OCI-LY3 (cell line): ENCODE measurements at regions not wholly inside any gene's neighbourhood (a gene's known extent, or its start where the extent isn't known, plus 50 kb on each side); places are given as distances from the start of the nearest gene placed in this dataset.

Experiments
- H2AFZ ChIP-seq: fragments of 200-600, 300-600 bp; shearing (Covaris generic); 2 replicates; pipeline ENCODE4 v1.6.0; 2014; ENCODE audit warnings: antibody characterized with exemption, low read depth, low read length
- H3K27ac ChIP-seq: fragments of 200-600, 300-600 bp; sonication (generic); 2 replicates; pipeline ENCODE4 v1.5.1; 2014; ENCODE audit warnings: mild to moderate bottlenecking, low read length, moderate library complexity, mixed read lengths
- H3K27me3 ChIP-seq: fragments of 200-600, 300-600 bp; sonication (generic); 2 replicates; pipeline ENCODE4 v1.6.1; 2014; ENCODE audit warnings: low read depth, low read length, mixed read lengths
- H3K36me3 ChIP-seq: fragments of 200-600, 300-600 bp; sonication (generic); replicated peaks from 2 replicates; pipeline ENCODE3; 2014; ENCODE audit warnings: low read depth, low read length, mixed read lengths
- H3K4me1 ChIP-seq: fragments of 300-600, 200-600 bp; sonication (generic); 2 replicates; pipeline ENCODE4 v1.6.1; 2014; ENCODE audit warnings: low read length, mixed read lengths
- H3K4me2 ChIP-seq: fragments of 200-600, 300-600 bp; sonication (generic); 2 replicates; pipeline ENCODE4 v1.6.1; 2014; ENCODE audit warnings: low read length, mixed read lengths
- H3K4me3 ChIP-seq: fragments of 300-600, 200-600 bp; sonication (generic); 2 replicates; pipeline ENCODE4 v1.5.1; 2014; ENCODE audit warnings: antibody characterized with exemption, mild to moderate bottlenecking, low read length, moderate library complexity
- H3K79me2 ChIP-seq: fragments of 300-600, 200-600 bp; shearing (Covaris generic); 2 replicates; pipeline ENCODE4 v1.6.1; 2014; ENCODE audit warnings: mild to moderate bottlenecking, low read length, mixed read lengths
- H3K9ac ChIP-seq: fragments of 300-600, 200-600 bp; shearing (Covaris generic); 2 replicates; pipeline ENCODE4 v1.6.0; 2014; ENCODE audit warnings: mild to moderate bottlenecking, low read length, moderate library complexity
- H3K9me3 ChIP-seq: fragments of 200-600, 300-600 bp; shearing (Covaris generic); 2 replicates; pipeline ENCODE4 v1.6.1; 2014; ENCODE audit warnings: low read length, mixed read lengths; ENCODE audit not compliant: insufficient read depth
- H4K20me1 ChIP-seq: fragments of 200-600, 300-600 bp; sonication (generic); 2 replicates; pipeline ENCODE4 v1.6.1; 2016; ENCODE audit warnings: low read length, mixed read lengths; ENCODE audit not compliant: insufficient read depth
- EZH2phosphoT487 ChIP-seq: fragments of 200-600 bp; shearing (Covaris generic); IDR thresholded peaks from 2 replicates; pipeline ENCODE4 v1.6.1; 2018; ENCODE audit warnings: antibody characterized with exemption, mixed run types, low read depth
- TF ChIP-seq, protein P1 (sequence below): fragments of 200-600, 300-600 bp; sonication (generic); IDR thresholded peaks from 2 replicates; pipeline ENCODE4 v1.5.1; 2014; ENCODE audit warnings: antibody characterized with exemption, low read length, low read depth

GRCh38 chr4:18815081-18815778 lies 793.7 kb upstream of the LCORL start:
- TF ChIP-seq EZH2phosphoT487 = no peak
- TF ChIP-seq, protein P1, sequence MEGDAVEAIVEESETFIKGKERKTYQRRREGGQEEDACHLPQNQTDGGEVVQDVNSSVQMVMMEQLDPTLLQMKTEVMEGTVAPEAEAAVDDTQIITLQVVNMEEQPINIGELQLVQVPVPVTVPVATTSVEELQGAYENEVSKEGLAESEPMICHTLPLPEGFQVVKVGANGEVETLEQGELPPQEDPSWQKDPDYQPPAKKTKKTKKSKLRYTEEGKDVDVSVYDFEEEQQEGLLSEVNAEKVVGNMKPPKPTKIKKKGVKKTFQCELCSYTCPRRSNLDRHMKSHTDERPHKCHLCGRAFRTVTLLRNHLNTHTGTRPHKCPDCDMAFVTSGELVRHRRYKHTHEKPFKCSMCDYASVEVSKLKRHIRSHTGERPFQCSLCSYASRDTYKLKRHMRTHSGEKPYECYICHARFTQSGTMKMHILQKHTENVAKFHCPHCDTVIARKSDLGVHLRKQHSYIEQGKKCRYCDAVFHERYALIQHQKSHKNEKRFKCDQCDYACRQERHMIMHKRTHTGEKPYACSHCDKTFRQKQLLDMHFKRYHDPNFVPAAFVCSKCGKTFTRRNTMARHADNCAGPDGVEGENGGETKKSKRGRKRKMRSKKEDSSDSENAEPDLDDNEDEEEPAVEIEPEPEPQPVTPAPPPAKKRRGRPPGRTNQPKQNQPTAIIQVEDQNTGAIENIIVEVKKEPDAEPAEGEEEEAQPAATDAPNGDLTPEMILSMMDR = no peak
- no peak overlapping the region for H3K9ac ChIP-seq

DNA sequence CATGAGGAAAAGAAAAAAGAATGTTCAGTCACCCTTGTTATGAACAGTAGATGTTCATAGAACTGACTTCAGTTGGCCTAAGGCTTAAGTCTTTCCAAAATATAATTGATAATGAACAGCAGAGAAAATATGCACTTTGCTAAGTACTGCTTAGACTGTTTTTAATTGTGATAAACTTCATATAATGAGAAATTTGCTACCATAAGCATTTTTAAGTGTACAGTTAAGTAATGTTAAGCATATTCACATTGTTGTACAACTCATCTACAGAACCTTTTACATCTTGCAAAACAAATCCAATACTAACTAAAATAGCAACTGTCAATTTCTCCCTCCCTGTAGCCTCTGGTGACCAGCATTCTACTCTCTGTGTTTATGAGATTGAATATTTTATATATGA lies 792.2 kb upstream of the LCORL start:
- Histone ChIP-seq H3K27me3 (no peaks in the 10 kb centered on the region), H3K79me2 (no peaks in the 10 kb centered on the region), H3K4me3 (no peak overlapping the region), H3K4me1 (no peaks in the 10 kb centered on the region), H3K27ac (no peak overlapping the region), H3K9ac (no peak overlapping the region), H3K4me2 (no peak overlapping the region), H4K20me1 (no peaks in the 10 kb centered on the region), H2AFZ (no peak overlapping the region), H3K9me3 (no peaks in the 10 kb centered on the region), H3K36me3 (no peaks in the 10 kb centered on the region)
- TF ChIP-seq, protein P1 = no peak
- no peak for TF ChIP-seq EZH2phosphoT487

More at GRCh38 chr4:18815081-18815778, 793.7 kb upstream of the LCORL start:
- H2AFZ ChIP-seq = no peak overlapping the region
- no peak overlapping the region for H3K4me2 ChIP-seq
- H3K36me3 ChIP-seq = no peaks in the 10 kb centered on the region
- no peaks in the 10 kb centered on the region for H4K20me1 ChIP-seq
- no peaks in the 10 kb centered on the region for H3K9me3 ChIP-seq
- no peak overlapping the region for H3K27ac ChIP-seq
- no peaks in the 10 kb centered on the region for H3K27me3 ChIP-seq
- no peak overlapping the region for H3K4me3 ChIP-seq
- H3K79me2 ChIP-seq = no peaks in the 10 kb centered on the region
- H3K4me1 ChIP-seq = peaks cover 3% of the 10 kb centered on the region; the same call in 1 of the 2 replicates

- Histone ChIP-seq H3K4me3 (no peak overlapping the region), H3K27ac (no peak overlapping the region)
- TF ChIP-seq, protein P1 = no peak
- TF ChIP-seq EZH2phosphoT487 = no peak
These were observed 791.5 kb upstream of the LCORL start for GRCh38 chr4:18813055-18813454.

DNA sequence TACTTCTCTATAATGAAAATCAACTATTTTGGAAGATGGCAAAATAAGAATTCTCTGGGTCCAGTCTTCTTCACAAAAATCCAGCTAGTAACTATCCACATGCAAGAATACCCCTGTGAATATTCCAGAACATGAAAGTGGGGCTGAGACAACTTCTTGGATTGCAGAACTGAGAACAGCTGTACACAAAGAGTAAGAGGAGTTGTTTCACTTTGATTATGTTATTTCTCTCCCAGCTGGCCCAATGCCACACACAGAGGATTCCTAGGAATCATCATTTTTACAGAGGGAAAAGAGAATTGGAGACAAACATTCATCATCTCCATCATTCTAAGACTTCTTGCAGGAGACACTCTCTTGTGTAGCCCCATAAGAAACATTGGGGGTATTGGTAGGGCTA lies 782.2 kb upstream of the LCORL start:
- Histone ChIP-seq H3K9ac (no peak overlapping the region), H3K36me3 (no peaks in the 10 kb centered on the region), H3K4me1 (no peaks in the 10 kb centered on the region), H3K4me3 (no peak overlapping the region), H3K27ac (no peak overlapping the region), H3K27me3 (no peaks in the 10 kb centered on the region), H3K9me3 (no peaks in the 10 kb centered on the region), H3K4me2 (no peak overlapping the region), H2AFZ (no peak overlapping the region), H3K79me2 (no peaks in the 10 kb centered on the region), H4K20me1 (no peaks in the 10 kb centered on the region)
- TF ChIP-seq, protein P1 = no peak
- TF ChIP-seq EZH2phosphoT487 = no peak

More at GRCh38 chr4:18813055-18813454, 791.5 kb upstream of the LCORL start:
- H3K4me2 ChIP-seq = no peak overlapping the region
- H3K36me3 ChIP-seq = no peaks in the 10 kb centered on the region
- no peaks in the 10 kb centered on the region for H3K9me3 ChIP-seq
- H2AFZ ChIP-seq = no peak overlapping the region
- no peaks in the 10 kb centered on the region for H3K27me3 ChIP-seq
- H3K4me1 ChIP-seq = no peaks in the 10 kb centered on the region
- H4K20me1 ChIP-seq = no peaks in the 10 kb centered on the region
- no peak overlapping the region for H3K9ac ChIP-seq
- no peaks in the 10 kb centered on the region for H3K79me2 ChIP-seq
